ENCODE measurements at regions not wholly inside any gene's neighbourhood (a gene's known extent, or its start where the extent isn't known, plus 50 kb on each side); places are given as distances from the start of the nearest gene placed in this dataset.

DNA sequence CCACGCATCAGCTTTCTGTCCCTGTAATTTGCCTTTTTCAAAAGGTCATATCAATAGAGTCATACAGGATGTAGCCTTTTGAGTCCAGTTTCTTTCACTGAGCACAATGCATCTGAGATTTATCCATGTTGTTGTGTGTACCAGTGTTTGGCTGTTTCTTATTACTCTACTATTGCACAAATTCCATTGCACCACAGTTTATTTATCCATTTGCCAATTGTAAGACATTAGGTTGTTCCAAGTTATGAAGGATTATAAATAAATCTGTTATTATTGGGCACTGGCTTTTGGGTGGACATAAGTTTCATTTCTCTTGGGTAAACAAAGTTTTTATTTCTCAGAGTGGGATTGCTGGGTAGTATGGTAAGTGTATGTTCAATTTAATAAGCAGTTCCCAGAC, 68.3 kb upstream of the TBPL2 start:
- TF ChIP-seq, protein P1, sequence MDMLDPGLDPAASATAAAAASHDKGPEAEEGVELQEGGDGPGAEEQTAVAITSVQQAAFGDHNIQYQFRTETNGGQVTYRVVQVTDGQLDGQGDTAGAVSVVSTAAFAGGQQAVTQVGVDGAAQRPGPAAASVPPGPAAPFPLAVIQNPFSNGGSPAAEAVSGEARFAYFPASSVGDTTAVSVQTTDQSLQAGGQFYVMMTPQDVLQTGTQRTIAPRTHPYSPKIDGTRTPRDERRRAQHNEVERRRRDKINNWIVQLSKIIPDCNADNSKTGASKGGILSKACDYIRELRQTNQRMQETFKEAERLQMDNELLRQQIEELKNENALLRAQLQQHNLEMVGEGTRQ (IDR thresholded peaks at IDR 0.05; ENCODE audit: low read depth, low read length), result no peak
- TF ChIP-seq, protein P2, sequence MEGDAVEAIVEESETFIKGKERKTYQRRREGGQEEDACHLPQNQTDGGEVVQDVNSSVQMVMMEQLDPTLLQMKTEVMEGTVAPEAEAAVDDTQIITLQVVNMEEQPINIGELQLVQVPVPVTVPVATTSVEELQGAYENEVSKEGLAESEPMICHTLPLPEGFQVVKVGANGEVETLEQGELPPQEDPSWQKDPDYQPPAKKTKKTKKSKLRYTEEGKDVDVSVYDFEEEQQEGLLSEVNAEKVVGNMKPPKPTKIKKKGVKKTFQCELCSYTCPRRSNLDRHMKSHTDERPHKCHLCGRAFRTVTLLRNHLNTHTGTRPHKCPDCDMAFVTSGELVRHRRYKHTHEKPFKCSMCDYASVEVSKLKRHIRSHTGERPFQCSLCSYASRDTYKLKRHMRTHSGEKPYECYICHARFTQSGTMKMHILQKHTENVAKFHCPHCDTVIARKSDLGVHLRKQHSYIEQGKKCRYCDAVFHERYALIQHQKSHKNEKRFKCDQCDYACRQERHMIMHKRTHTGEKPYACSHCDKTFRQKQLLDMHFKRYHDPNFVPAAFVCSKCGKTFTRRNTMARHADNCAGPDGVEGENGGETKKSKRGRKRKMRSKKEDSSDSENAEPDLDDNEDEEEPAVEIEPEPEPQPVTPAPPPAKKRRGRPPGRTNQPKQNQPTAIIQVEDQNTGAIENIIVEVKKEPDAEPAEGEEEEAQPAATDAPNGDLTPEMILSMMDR (conservative IDR thresholded peaks at IDR 0.05; ENCODE audit: low read depth, low read length), result no peak
